GM12873 (cell line): ENCODE measurements at regions not wholly inside any gene's neighbourhood (a gene's known extent, or its start where the extent isn't known, plus 50 kb on each side); places are given as distances from the start of the nearest gene placed in this dataset.

Experiments
- CTCF ChIP-seq: IDR thresholded peaks from 2 replicates; pipeline ENCODE4 v1.5.1; 2012; ENCODE audit warnings: low read depth, mild to moderate bottlenecking, moderate library complexity, low read length, control low read depth; ENCODE audit not compliant: insufficient read depth; ENCODE audit errors: missing control alignments

- TF ChIP-seq CTCF: no peak
These were observed 60.0 kb upstream of the TEX13D start for GRCh38 chrX:124272370-124272982.

DNA sequence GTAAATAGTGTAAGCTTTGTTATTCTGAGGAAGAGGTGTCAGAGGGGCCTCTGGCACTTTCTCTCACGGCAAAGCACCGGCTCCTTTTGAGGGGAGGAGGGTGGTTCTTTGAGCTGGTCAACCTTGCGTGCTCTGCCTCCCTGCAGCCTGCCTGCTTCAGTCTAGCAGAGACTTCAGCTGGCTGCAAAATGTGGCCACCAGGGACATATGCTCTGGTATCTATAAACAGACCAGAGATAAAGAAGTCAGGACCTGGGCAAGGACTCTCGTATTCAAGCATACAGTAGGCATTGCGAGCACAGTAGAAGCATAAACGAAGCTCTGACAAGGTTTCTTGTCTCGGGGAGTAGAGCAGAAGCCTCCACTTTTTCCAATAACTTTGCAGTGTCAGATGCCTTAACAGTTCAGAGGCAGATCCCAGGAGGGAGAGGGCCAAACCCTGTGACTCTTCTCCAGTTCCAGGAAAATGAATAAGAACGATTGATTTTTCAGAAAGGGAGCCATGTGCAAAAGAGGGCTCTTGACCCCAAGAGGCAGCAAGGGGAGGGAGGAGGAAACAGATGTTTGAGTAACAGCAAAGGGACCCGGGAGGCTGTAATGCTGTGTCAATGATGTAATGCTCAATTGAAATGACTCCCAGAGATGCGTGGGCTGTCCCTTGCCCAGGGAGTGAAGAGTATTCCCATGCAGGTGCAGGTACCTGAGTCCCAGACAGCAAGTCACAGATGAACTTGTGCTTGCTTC, 57.9 kb upstream of the TEX13D start:
- no peak for TF ChIP-seq CTCF

DNA sequence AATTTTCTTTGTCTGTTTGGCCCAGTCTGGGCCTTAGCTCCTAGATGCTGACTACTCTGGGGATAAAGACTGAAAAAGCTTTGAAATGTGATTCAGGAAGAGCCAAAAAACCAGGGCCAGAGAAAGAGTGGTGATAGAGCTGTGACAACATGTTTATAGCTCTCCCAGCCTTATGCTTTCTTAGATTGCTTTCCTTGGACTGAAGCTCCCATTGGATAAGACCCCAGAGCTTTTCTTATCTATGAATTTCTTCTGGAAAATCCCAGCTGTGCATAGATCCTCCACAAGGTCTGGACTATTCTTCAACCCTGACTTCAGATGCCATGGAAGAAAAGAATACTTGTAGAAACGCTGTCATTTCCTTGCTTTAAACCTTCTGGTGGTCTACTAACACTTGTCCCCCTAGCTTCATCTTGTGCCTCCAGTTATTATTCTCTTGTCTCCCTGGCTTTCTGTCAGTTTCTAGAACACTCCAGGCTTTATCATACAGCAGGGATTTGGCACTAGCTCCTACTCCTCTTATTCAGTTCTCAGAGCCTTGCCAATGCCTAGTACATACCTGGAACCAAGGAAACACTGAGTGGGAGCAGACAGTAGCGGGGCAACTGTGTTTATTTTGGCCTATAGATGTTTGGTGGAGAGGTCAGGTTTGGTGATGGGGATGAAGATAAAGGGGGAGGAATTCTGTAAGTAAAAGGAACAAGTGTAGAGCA, 57.1 kb upstream of the TEX13D start:
- TF ChIP-seq CTCF: no peak

- TF ChIP-seq CTCF: no peak
These were observed 52.1 kb upstream of the TEX13D start for GRCh38 chrX:124280294-124280902.

- no peak for TF ChIP-seq CTCF
These were observed 49.9 kb upstream of the TEX13D start for GRCh38 chrX:124282580-124282979.
